Tibial nerve (tissue), 4 donors: ENCODE measurements at regions not wholly inside any gene's neighbourhood (a gene's known extent, or its start where the extent isn't known, plus 50 kb on each side); places are given as distances from the start of the nearest gene placed in this dataset.

Experiments
- DNase-seq, 2 donors: peaks; one replicate each; pipeline ENCODE4 v3.0.0-alpha.2; 2019; ENCODE audit warnings: low spot score in 2 of 2
- H3K27ac ChIP-seq, 4 donors: fragments of 200-600 bp; sonication (generic) in 3 of 4; one replicate each; pipeline ENCODE4 v1.5.1; 2017 to 2019; ENCODE audit warnings: mild to moderate bottlenecking in 1 of 4
- H3K27me3 ChIP-seq, 2 donors: fragments of 200-600 bp; sonication (generic) in 1 of 2; one replicate each; pipeline versions ENCODE4 v1.5.1 to v1.6.0; 2017 to 2019
- H3K36me3 ChIP-seq, 3 donors: fragments of 200-600 bp; sonication (generic); one replicate each; pipeline ENCODE4 v1.5.1; 2018 to 2019
- H3K4me1 ChIP-seq, 4 donors: fragments of 200-600 bp; sonication (generic) in 3 of 4; one replicate each; pipeline ENCODE4 v1.5.1; 2017 to 2019
- H3K4me3 ChIP-seq, 4 donors: fragments of 200-600 bp; sonication (generic) in 3 of 4; one replicate each; pipeline ENCODE4 v1.5.1; 2017 to 2019; ENCODE audit warnings: mild to moderate bottlenecking in 1 of 4, moderate library complexity in 1 of 4
- H3K9me3 ChIP-seq, 4 donors: fragments of 200-600 bp; sonication (generic) in 3 of 4; one replicate each; pipeline ENCODE4 v1.5.1; 2017 to 2019
- EP300 ChIP-seq, 2 donors: sonication (generic); formaldehyde crosslinking; IDR thresholded peaks; one replicate each; pipeline ENCODE4 v1.6.1; 2017; ENCODE audit warnings: antibody characterized with exemption in 2 of 2, mild to moderate bottlenecking in 1 of 2
- POLR2A ChIP-seq, 2 donors: fragments of 450-650 bp; IDR thresholded peaks; one replicate each; pipeline ENCODE4 v1.6.1; 2017; ENCODE audit warnings: antibody characterized with exemption in 2 of 2, mild to moderate bottlenecking in 2 of 2, moderate library complexity in 2 of 2
- WGBS, 2 donors: methylation state at CpG; one replicate each; pipeline ENCODE4 v1.1.5; 2018; 5-methylcytosine and 5-hydroxymethylcytosine counted together
- TF ChIP-seq, protein P1 (sequence below), 5 experiments: fragments of 200-600 bp in 3 of 5; fragments of 450-650 bp in 2 of 5; sonication (generic) in 3 of 5; IDR thresholded peaks; one replicate each; pipeline ENCODE4 v1.5.1; 2016 to 2019; ENCODE audit warnings: antibody characterized with exemption in 5 of 5, mild to moderate bottlenecking in 3 of 5, moderate library complexity in 2 of 5

- 33% methylated on average over 1 of the region's 1 CpG for WGBS, 2 donors
- no peaks in the 10 kb centered on the region for H3K27me3 ChIP-seq
- no peak overlapping the region for H3K27ac ChIP-seq
- H3K9me3 ChIP-seq = no peaks in the 10 kb centered on the region
- H3K4me1 ChIP-seq = peaks cover 0 to 18% (median 2%) of the 10 kb centered on the region in 4 donors
- TF ChIP-seq, protein P1, sequence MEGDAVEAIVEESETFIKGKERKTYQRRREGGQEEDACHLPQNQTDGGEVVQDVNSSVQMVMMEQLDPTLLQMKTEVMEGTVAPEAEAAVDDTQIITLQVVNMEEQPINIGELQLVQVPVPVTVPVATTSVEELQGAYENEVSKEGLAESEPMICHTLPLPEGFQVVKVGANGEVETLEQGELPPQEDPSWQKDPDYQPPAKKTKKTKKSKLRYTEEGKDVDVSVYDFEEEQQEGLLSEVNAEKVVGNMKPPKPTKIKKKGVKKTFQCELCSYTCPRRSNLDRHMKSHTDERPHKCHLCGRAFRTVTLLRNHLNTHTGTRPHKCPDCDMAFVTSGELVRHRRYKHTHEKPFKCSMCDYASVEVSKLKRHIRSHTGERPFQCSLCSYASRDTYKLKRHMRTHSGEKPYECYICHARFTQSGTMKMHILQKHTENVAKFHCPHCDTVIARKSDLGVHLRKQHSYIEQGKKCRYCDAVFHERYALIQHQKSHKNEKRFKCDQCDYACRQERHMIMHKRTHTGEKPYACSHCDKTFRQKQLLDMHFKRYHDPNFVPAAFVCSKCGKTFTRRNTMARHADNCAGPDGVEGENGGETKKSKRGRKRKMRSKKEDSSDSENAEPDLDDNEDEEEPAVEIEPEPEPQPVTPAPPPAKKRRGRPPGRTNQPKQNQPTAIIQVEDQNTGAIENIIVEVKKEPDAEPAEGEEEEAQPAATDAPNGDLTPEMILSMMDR (IDR thresholded peaks at IDR 0.05) = no peak
- TF ChIP-seq EP300 (IDR thresholded peaks at IDR 0.05) = no peak
- TF ChIP-seq POLR2A (IDR thresholded peaks at IDR 0.05) = no peak
- DNase-seq = no peak
- H3K36me3 ChIP-seq = no peaks in the 10 kb centered on the region
- H3K4me3 ChIP-seq = no peak overlapping the region
Measured at GRCh38 chr12:13570005-13570694, 373.6 kb downstream of the EMP1 start.

DNA sequence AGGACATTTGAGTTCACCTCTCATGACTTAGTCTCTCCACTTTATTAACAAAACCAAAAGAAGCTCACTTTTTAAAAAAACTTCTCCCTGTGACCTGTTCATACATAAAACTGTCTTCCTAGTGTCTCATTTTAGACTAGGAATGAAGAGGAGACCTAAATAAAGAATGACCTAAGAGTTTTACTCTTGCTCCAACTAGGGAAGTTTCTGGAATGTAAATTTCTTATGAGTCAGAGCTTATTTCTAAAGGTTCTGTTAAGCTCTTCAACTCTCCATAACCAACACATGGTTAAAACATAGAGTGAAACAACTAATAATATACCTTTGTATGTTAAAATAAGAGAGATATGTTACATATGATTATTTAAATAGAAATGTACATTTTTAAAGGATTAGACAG is 369.8 kb downstream of the EMP1 start:
- TF ChIP-seq, protein P1 (IDR thresholded peaks at IDR 0.05) = no peak
- TF ChIP-seq POLR2A (IDR thresholded peaks at IDR 0.05) (no peak), EP300 (IDR thresholded peaks at IDR 0.05) (no peak)
- Histone ChIP-seq H3K27me3 (no peaks in the 10 kb centered on the region), H3K9me3 (no peaks in the 10 kb centered on the region), H3K36me3 (peaks cover 0 to 18% (median 0%) of the 10 kb centered on the region in 3 donors), H3K4me3 (no peak overlapping the region), H3K27ac (no peak overlapping the region), H3K4me1 (peaks cover 0 to 18% (median 0%) of the 10 kb centered on the region in 4 donors)
- DNase-seq = no peak

- Histone ChIP-seq H3K9me3 (no peaks in the 10 kb centered on the region), H3K36me3 (peaks cover 0 to 18% (median 0%) of the 10 kb centered on the region in 3 donors), H3K27ac (no peak overlapping the region), H3K4me3 (no peak overlapping the region), H3K27me3 (no peaks in the 10 kb centered on the region), H3K4me1 (peaks cover 0 to under 1% (median 0%) of the 10 kb centered on the region in 4 donors)
- DNase-seq = no peak
- TF ChIP-seq, protein P1 (IDR thresholded peaks at IDR 0.05) = no peak
- TF ChIP-seq POLR2A (IDR thresholded peaks at IDR 0.05) = no peak
- no peak for TF ChIP-seq EP300 (IDR thresholded peaks at IDR 0.05)
- 93 to 97% methylated on average over 21 of the region's 21 CpGs for WGBS, 2 donors
Measured at GRCh38 chr12:13564266-13564810, 367.8 kb downstream of the EMP1 start.

DNA sequence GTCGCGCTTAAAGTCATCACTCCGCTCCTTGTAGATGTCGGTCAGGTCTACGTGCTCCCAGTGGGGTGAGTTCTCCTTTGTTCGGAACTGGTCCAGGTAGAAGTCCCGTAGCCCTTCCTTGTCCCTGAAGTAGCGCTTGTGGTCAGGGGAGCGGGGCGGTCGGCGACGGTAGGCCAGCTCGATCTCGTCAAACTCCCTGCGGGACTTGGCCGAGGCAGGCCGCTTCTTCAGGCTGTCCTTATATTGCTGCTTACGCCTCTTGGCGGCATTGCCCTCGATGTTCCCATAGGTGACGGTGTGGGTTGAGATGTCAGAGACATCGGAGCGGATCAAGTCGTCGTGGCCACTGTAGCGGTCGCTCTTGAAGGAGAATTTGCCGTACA is 367.2 kb downstream of the EMP1 start:
- H3K4me3 ChIP-seq = no peak overlapping the region
- WGBS, 2 donors = 97 to 98% methylated on average over 29 of the region's 29 CpGs
- no peaks in the 10 kb centered on the region for H3K27me3 ChIP-seq
- no peaks in the 10 kb centered on the region for H3K4me1 ChIP-seq
- H3K9me3 ChIP-seq = no peaks in the 10 kb centered on the region
- no peak overlapping the region for H3K27ac ChIP-seq
- no peak for DNase-seq
- TF ChIP-seq POLR2A (IDR thresholded peaks at IDR 0.05) = no peak
- TF ChIP-seq EP300 (IDR thresholded peaks at IDR 0.05) = no peak
- TF ChIP-seq, protein P1 (IDR thresholded peaks at IDR 0.05) = no peak
- H3K36me3 ChIP-seq = peaks cover 0 to 18% (median 0%) of the 10 kb centered on the region in 3 donors

DNA sequence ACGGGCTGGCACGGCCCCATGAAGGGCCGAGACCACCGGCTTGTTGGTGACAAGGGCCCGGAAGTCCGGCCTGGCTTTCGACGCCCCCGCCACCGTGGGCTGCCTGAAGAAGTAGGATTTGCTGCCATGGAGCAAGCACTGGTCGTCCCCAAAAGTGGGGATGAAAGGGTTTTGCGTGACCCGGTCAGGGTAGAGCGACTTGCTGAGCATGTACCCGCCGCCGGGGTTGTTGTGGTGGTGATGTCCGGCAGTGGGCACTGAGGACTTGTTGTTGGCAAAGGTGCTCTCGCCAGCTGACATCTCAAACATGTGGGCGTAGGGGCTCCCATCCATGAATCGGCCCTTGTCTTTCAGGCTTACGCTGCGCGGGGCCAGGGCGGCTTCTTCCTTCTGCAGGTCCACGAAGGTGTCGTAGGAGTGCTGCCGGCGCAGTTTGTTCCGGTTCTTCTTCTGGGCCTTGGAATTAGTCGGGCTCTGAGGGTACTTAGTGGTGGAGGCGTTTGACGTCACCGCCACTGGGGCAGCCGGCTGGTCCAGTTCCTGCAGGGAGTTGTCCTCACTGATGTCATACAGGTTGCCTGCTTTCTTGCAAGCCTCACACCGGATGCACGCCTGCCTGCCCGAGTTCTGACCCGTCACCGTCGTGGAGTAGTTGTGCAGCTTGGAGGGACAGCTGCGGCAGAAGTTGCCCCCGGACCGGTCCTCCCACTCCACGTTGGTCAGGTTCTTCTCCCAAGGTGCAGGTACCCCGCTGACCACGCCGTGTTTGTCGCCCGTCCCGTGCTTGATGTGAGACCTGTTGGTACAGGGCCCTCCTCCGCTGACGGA is 366.6 kb downstream of the EMP1 start:
- Histone ChIP-seq H3K27ac (no peak overlapping the region), H3K36me3 (peaks cover 0 to 18% (median 0%) of the 10 kb centered on the region in 3 donors), H3K27me3 (no peaks in the 10 kb centered on the region), H3K4me1 (no peaks in the 10 kb centered on the region), H3K4me3 (no peak overlapping the region), H3K9me3 (no peaks in the 10 kb centered on the region)
- WGBS, 2 donors = 97% methylated on average over 44 to 53 of the region's 53 CpGs
- no peak for TF ChIP-seq EP300 (IDR thresholded peaks at IDR 0.05)
- TF ChIP-seq, protein P1 (IDR thresholded peaks at IDR 0.05) = no peak
- TF ChIP-seq POLR2A (IDR thresholded peaks at IDR 0.05) = no peak
- no peak for DNase-seq
